PFSK-1 (cell line): ENCODE measurements at regions not wholly inside any gene's neighbourhood (a gene's known extent, or its start where the extent isn't known, plus 50 kb on each side); places are given as distances from the start of the nearest gene placed in this dataset.

ENCODE experiments used
- POLR2AphosphoS5 ChIP-seq: IDR thresholded peaks from 2 replicates; pipeline ENCODE4 v1.6.1; 2012; ENCODE audit warnings: low read depth, mild to moderate bottlenecking, control low read depth, low read length, moderate library complexity
- REST ChIP-seq, 2 experiments: IDR thresholded peaks; 2 replicates each; pipeline versions ENCODE4 v1.6.1 to v1.8.0; 2011 to 2012; ENCODE audit warnings: low read depth in 2 of 2, low read length in 2 of 2, control low read depth in 1 of 2, inconsistent platforms in 1 of 2, mild to moderate bottlenecking in 1 of 2, moderate library complexity in 1 of 2; ENCODE audit not compliant: insufficient read depth in 1 of 2
- SIN3A ChIP-seq: IDR thresholded peaks from 2 replicates; pipeline ENCODE4 v1.6.1; 2012; ENCODE audit warnings: mild to moderate bottlenecking, low read length, moderate library complexity, borderline replicate concordance; ENCODE audit not compliant: insufficient read depth
- TAF1 ChIP-seq: IDR thresholded peaks from 2 replicates; pipeline ENCODE4 v1.6.1; 2012; ENCODE audit warnings: low read length, control low read depth, borderline replicate concordance; ENCODE audit not compliant: insufficient read depth

- no peak for TF ChIP-seq POLR2AphosphoS5
- no peak for TF ChIP-seq TAF1
- no peak for TF ChIP-seq SIN3A
- TF ChIP-seq REST (IDR thresholded peaks at IDR 0.05; ENCODE audit: insufficient read depth in 1 of 2, low read depth in 2 of 2, low read length in 2 of 2): no peak
These were observed 103.9 kb downstream of the BTG1 start for GRCh38 chr12:92041742-92042141.
